Activated CD4-positive, alpha-beta T cell treated with anti-CD3 and anti-CD28 coated beads, Interleukin-2, Interleukin-4, amounts not matched to agents 100 ng/mL and 50 ng/mL, durations not matched to agents 16 hours and 8 hours (primary cell): ENCODE measurements at regions not wholly inside any gene's neighbourhood (a gene's known extent, or its start where the extent isn't known, plus 50 kb on each side); places are given as distances from the start of the nearest gene placed in this dataset.

Source experiments
- DNase-seq: peaks from one replicate; pipeline ENCODE4 v3.0.0-alpha.2; 2020; ENCODE audit warnings: low spot score

DNA sequence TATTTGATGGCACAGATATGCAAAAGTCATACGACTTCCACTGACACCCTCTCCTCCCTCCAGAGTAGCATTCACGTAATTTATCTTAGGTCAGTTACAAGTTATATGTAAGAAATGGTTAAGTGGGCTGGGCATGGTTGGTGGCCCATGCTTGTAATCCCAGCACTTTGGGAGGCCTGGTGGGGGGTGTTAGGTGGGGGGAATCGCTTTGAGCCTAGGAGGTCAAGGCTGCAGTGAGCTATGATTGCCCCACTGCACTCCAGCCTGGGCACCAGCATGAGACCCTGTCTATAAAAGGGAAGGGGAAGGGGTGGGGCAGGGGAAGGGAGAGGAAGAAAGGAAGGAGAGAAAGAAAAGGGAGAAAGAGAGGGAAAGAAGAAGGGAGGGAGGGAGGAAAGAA is 202.8 kb downstream of the AUH start:
- DNase-seq, result no peak

DNA sequence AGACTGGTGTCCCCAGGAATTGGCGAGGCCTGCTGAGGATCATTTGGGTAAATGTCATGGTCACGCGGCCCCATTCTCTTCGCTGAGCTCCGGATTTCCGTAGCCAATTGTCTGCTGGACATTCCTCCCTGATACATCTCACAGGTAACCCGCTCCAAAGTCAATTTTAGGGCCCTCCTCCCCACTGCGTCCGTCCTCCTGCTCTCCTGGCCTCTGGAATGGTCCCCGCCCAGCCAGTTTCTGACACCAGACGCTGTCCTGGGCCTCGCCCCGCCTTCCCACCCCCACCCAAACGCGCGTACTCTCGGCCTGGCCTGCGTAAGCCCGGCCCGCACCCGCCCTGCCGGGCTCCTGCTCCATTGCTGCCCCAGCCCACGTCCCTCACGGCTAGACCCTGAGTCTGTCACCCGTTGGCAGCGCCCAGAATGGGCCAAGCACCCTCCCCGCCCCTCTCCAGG is 202.0 kb downstream of the AUH start:
- DNase-seq, result no peak

- DNase-seq, result no peak
Observed at GRCh38 chr9:91160181-91160580, 201.5 kb downstream of the AUH start.

DNA sequence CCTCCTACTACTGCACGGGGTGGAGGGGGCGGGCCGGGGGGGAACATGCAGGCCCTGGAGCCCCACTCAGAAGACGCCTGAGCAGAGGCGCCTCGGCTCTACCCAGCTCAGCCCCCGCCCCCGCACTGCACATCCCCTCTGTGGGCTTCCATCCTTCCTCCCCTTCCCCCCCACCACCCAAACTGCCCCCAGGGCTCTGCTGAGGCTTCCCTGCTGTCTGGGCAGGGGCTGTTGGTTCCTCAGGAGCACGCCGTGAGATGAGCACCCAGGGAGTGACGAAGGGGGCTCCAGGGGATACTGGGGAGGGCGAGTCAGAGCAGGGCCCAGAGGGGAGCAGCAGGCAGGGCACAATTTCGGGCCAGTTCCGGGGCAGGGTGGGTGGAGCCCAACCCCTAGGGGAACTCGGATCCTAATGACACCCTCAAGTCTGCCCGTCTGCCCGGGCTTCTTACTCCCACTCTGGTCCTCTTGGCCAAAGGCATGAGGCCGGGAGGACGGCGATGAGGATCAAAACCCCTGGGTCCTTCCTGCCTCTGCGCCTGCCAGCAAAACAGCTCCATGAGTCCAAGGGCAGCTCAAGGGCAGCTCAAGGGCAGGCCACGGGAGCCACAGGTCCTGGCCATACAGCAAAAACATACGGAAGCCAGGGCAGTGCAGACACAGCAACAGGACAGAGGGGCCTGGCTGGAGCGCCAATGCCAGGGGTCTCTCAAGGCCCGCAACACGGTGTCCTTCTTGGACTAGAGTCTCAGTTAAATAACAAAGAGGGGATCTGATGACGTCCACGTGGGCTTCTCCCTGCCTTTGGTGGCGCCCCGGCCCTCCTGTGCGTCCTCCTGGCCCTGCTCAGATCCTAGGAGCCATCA is 200.9 kb downstream of the AUH start:
- no peak for DNase-seq

GRCh38 chr9:91161465-91162300 is 200.0 kb downstream of the AUH start:
- DNase-seq, result no peak

GRCh38 chr9:91162311-91162710 is 199.4 kb downstream of the AUH start:
- DNase-seq, result peak; percentile 63

- DNase-seq, result peak; percentile 80
Observed at GRCh38 chr9:91162784-91163443, 198.8 kb downstream of the AUH start.

DNA sequence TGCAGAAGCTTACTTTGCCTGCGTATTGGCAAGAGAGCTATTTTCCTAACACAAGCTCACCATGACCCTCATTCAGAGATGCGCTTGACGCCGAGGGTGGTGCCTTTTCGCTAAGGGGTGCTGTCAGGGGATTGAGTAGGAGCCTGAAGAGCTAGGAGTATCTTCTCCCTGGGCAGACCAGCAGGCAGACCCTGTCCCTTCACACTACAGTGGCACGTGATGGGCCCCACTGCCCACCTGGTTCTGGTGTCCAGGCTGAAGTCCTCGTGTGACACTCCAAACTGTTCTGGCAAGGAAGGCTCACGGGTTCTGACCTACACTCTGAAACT is 198.3 kb downstream of the AUH start:
- DNase-seq, result no peak

DNA sequence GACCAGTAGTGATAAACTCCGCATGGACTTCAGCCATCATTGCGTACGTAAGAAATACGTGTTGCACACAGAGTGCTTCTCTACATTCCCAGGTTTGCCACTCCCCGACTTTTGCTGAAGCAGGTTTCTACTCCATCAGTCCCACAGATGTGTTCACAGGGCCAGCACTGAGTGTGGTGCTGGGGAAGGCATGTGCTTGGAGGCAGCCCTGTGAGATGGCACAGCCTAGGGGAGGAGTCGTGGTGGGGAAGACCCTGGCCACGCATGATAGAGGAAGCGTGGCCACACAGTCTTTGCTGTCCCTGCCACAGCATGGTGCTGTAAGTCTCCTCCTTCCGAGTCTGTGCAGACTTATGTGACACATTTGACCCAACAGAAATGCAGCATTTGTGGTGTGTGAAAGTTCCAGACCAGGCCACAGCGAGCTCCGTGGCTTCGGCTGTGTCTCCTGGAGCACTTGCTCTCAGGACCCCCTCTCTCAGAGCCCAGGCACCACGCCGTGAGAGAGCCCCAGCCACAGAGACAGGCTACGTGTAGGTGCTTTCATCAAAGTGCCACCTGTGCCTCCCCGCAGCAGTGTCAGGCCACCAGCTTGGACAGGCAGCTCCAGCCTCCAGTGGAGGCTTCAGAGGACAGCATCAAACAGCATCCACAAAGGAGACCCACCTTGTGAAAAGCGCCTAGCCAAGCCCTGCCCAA is 197.8 kb downstream of the AUH start:
- DNase-seq, result no peak
